HG03571 (cell line): ENCODE measurements at regions not wholly inside any gene's neighbourhood (a gene's known extent, or its start where the extent isn't known, plus 50 kb on each side); places are given as distances from the start of the nearest gene placed in this dataset.
"Not testable (repeated sequence)": the region's sequence is repeated elsewhere in the genome, so short reads cannot be mapped to it uniquely, and the experiment has no call there.

Experiments used
- ATAC-seq: cut with Tn5 transposase; IDR thresholded peaks from one replicate; pipeline ENCODE4 v1.9.1; 2021; ENCODE audit not compliant: unreplicated experiment

DNA sequence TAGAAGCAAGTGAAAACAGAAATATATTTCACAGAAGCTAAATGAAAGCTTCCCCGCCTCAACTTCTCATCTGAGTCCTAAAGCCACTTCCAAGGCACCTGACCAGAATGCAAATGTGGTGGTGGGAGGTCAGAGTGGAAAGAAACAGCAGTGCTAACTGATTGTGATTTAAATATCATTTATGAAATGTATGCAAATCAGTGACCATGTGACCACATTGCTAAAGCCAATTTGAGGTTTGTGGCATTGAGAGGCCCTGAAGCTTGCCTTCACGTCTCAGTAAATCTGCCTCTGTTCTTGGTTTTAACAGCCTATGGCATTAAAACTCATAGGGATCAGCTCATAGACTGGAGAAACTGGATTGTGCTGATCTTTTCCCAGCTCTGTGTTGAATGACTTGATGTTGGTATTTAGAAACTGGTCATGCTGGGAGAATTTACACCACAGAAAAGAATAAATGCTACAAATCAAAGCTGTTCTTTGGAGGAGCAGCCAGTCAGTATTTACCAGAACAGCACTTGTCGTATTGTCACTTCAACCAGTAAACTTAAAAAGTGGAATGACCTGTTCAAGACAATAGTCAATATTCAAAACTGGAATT, 481.4 kb upstream of the ALCAM start:
- ATAC-seq: no peak

DNA sequence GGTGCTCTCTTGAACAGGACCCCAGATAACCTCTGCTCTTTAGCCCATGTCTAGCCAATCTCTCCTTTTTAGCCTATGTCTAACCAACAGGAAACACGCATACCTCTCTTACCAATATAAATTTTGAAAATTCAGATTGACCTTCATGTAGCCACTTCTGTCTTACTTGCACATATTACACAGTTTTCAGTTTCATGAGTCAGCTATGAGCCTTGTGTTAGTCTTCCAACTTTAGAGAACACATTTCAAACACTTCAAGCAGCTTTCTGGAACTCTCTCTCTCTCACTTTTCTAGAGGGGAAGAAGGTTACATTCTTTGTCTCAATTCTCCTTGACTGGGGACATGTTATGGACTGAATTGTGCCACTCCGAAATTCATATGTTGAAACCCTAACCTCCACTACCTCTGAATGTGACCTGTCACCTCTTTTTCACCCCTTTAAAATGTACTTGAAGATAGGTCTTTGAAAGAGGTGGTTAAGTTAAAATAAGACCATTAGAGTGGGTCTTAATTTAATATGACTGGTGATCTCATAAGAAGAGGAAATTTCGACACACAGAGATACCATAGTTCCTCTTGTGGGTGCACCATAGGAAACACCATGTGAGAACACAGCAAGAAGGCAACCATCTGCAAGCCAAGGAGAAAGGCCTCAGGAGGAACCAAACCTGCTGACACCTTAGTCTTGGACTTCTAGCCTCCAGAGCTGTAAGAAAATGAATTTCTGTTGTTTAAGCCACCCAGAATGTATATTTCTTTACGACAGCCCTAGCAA, 480.3 kb upstream of the ALCAM start:
- ATAC-seq: no peak

DNA sequence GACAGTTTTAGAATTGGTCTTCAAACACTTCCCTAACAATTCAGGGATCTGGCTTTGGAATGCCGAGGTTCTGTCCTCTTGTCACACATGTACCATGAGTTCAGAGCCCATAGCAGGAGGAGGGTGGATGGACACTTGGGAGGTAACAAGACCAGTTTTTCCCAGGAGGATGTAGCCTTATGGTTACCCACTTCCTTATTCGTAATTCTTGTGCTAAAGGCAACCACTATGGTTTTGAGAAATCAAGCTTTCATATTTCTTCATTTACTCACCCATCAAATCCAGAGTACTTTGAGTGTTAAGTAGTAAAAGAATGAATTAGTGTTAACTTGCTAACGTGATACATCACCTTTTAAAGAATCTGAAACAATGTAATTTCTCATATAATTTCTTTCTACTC, 479.6 kb upstream of the ALCAM start:
- no peak for ATAC-seq

DNA sequence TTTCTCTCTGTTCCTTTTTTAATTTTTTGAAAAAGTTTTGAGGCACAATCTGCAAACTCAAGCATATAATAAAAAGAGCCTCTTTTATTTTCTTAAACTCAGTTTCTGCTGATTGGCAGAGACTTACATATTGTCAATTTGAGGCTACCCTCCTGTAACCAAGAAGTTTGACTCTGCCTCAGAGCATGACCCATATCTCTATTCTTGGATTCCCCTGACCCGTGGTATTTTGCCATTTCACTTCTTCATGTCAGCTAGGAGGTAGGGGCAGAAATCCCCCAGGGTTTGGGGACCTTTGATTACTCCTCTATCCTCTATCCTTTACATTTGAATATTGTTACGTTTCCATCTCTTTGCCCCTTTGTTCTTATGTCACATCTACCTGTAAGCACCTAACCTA, 479.1 kb upstream of the ALCAM start:
- no peak for ATAC-seq

DNA sequence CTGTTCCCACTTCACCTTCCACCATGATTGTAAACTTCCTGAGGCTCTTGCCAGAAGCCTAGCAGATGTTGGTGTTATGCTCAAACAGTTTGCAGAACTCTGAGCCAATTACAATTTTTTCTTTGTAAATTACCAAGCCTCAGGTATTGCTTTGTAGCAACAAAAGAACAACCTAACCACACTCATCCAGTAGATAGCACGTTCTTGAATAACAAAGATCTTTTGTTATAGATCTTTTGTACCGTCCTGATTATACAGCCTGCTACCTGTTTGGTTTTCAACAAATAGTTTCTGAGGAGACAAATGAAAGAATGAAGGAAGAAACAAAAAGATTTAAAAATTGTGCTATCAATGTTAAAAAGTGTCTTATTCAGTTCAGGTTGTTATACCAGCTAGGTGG, 474.7 kb upstream of the ALCAM start:
- no peak for ATAC-seq

DNA sequence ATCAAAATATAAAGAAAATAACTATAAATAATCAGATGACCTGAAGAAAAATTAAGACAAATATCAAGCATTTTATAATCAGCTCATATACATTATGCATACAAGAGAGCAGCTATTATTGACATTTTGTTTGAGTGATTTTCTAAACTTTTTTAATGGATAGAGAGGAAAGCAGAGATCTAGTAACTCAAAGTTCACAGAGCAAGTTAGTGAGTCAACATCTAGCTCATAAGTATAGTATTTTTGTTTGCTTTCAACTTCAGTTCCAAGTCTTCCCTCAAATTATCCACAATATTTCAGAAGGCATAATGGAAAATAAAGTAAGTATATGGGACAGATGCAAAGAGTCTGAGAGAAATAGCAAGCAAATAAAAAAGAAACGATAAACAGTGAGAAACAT, 470.1 kb upstream of the ALCAM start:
- no peak for ATAC-seq

DNA sequence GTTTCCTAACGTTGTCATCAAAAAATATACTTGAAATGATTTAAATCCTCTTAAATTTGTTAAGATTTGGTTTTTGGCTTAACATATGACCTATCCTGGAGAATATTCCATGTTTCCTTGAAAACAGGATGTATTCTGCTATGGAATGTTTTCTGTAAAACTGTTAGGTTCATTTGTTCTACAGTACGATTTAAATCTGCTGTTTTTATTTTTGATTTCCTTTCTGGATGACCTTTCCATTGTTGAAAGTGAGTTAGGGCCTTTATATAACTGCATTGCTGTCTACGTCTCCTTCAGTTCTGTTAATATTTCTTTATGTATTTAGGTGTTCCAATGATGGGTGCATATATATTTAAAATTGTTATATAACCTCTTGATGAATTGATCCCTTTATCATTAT, 465.3 kb upstream of the ALCAM start:
- ATAC-seq: no peak

DNA sequence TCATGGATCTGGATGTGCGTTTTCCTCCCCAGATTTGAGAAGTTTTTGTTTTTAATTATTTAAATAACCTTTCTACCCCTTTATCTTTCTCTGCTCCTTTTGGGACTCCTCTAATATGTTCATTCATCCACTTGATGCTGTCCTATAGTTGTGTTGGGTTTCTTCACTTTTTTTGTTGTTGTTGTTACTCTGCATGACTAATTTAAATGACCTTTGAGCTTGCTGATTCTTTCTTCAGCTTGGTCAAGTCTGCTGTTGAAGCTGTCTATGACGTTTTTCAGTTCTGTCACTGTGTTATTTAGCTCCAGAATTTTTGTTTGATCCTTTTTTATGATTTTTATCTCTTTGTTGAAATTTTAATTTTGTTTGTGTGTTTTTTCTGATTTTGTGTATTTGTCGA, 463.6 kb upstream of the ALCAM start:
- no peak for ATAC-seq

DNA sequence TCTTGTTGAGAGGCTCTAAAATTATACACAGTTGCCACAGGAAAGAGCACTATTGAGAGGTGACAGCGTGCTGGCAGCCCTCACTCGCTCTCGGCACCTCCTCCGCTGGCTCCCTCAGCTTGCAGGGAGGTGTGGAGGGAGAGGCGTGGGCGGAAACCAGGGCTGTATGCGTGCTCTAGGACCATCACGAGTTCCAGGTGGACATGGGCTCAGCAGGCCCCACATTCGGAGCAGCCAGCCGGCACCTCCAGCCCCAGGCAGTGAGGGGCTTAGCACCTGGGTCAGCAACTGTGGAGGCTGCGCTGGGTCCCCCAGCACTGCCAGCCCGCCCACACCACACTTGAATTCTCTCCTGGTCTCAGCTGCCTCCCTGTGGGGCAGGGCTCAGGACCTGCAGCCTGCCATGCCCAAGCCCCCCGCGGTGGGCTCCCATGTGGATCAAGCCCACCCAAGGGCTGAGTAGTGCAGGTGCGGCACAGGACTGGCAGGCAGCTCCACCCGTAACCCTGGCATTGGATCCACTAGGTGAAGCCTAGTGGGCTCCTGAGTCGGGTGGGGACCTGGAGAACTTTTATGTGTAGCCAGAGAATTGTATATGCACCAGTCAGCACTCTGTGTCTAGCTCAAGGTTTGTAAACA, 460.6 kb upstream of the ALCAM start:
- no peak for ATAC-seq

DNA sequence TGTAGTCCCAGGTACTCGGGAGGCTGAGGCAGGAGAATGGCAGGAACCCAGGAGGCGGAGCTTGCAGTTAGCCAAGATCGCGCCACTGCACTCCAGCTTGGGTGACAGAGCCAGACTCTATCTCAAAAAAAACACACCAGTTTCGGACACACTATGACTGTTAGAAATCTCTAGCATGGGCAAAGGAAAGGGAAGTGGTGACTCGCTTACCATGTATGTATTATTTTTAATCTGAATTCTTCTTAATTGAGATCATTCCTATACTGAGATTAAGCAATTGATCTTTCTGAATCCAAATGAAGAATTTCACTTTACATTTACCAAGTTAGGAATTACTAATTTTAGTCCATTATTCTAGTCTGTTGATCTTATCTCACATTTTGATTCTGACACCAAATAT, 459.2 kb upstream of the ALCAM start:
- no peak for ATAC-seq

DNA sequence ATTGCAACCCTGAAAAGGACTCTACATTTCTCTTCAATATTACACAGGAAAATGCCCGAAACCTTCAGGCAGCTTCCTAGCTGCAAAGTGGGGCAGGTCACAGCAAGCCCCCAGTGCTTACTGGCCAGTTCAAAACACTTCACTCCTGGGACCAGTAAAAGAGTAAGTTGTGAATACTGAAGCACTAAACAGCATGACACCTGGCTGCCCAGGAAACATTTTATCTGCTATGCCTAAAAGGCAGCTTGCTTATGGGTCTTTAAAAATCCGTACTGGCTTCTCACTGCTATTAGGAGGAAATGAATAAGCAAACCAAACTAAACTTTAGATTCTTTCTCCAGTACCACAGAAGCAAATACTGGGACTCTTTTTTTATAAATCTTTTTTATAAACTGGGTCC, 457.9 kb upstream of the ALCAM start:
- ATAC-seq: no peak

DNA sequence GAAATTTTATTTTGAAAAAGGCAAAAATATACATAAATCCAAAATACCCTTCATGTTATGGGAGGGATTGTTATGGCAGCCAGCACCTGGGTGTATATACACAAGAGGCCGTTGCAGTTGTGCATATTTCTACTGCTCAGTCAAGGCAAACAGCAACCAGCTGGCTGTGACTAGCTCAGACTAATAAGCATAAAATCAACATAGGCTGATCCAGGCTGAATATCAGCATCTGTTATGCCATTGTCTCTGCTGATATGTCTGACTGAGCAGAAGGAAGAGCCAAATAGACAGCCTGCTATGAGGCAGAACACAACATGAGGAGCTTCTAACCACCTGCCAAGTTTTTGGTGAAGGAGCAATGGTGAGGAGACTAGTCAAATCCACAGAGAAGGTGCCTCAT, 457.5 kb upstream of the ALCAM start:
- no peak for ATAC-seq

DNA sequence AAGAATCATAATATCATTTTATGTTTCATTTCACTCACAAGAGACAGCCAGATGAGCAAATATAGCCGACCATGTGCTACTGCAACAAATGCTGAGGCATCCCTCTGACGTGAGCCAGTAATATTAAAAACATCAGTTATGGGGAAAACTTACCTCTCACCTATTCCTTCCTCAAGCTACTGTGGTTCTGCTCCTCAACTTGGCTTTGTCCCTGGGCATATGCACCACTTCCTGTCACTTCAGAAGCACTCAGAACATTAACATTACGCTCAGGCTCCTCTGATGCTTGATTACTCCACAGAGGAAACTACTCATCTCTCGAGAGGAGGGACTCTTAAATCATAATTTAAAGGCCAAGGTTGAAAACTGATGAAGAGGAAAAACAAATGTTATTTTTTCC, 457.0 kb upstream of the ALCAM start:
- no peak for ATAC-seq

DNA sequence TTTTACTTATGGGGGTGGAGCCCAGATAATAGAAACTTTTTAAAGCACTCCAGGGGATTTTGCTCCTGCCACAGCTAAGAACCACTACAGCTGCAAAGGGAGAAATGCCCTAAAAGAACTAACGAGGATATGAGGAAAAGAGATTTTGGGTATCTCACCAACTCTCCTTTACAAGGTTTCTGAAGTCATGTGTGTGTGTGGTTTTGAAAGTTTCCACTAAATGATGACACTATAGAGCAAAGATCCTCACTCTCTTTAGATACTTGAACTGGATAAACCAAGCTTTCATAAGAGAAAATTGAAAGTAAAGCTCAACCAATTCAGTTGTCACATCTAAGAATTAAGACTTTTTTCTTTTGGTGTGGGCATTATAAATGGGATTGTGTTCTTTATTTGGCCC, 455.3 kb upstream of the ALCAM start:
- no peak for ATAC-seq

DNA sequence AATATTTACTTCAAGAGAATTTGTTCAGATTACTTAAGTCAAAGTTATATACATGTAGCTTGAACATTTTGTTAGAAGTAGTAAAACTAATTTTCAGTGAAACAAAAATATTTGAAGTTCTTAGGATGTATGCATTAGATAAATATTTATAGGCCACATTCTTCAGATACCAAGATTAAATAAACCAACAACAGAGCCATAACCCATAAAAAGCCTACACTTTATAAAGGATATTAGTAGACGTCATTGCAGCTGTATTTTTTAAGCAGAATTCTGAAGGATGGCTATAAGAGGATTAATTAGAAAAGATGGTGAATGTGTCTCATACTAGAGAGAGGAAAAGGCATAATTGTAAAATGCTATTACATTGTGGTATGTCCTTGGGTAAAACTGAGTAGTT, 449.7 kb upstream of the ALCAM start:
- no peak for ATAC-seq

DNA sequence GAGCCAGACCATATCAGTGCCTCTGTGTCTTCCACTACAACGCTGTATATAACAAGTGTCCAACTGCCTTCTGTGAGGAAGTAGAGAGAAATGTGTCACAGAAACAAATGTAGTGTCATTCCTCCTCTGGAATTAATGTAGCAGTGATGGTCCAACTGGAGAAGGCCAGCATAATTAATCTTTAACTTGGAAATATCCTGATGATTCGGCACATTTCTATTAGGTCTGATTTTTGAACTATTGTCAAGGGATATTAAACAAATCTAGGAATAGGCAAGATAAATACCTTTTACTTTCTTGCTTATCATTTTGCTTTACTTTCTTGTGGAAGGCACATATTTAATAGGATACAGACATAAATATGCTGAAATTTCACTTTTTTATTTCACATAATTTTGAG, 446.2 kb upstream of the ALCAM start:
- no peak for ATAC-seq

DNA sequence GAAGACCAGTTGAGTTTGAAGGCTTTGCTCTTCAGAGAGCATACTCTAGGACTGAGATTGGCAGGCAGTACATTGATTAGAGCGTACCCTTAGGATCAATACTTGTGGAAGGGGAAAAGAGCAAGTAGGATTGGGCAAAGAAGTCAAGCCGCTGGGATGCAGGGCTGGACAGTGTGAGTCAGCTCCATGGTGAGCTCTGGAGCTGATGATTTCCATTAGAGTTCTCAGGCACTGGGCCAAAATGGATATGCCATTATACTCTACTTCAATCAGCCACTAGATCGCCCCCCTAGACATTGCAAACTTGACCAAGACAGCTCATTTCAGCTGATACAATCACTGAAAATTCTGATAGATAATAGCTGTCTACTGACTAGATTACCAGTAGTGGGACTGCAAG, 432.7 kb upstream of the ALCAM start:
- ATAC-seq: no peak

DNA sequence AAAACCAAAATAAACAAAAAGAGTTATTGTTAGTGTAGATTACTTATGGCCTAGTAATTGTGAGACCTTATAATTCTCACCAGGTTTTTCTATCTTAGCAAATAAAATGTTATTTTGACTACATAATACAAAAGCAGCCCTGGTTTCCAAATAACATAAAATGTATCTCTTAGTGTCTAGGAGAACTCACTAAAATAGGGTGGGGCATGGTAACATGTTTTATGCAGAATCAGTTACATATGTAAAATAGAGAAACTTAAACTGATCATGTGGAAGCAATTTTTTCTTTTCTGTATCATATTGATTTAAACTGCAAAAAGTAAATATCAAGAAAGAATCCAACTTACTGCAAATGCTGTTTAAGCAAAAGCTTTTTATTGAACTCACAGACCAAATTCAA, 431.1 kb upstream of the ALCAM start:
- ATAC-seq: no peak

DNA sequence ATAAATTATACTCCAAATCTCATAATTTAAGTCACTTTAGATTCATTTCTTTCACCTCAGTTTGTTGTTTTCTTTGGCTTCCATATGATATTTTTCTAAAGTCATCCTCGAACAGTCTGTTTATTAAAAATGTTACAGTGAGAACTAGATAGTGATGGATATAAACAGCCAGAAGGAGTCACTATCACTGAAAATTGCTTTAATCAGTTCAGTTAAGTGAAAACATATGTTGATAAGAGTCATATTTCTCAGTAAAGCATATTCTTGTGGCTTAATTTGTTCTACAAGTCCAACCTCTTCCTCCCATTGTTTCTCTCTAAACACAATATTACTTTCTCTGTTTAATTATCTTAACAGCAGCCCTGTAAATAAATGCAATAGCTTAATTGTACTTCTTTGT, 427.5 kb upstream of the ALCAM start:
- no peak for ATAC-seq

DNA sequence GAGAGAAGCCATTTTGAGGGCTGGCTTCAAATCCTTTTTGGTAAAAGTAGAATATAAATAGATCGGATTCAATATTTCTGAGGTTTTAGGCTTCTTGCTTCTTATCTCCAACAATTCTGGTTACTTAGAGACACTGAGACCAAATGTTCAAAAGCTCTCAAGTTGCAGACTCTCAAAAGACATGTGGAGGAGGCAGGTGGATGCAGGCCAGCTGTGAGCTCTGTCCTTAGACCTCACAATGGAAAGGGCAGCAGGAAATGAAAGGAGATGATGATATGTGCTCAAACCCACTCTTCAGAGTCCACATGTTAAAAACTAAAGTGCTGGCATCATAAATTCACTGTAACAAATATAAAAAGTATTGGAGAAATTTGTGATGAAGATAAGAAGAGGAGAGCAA, 424.9 kb upstream of the ALCAM start:
- no peak for ATAC-seq

DNA sequence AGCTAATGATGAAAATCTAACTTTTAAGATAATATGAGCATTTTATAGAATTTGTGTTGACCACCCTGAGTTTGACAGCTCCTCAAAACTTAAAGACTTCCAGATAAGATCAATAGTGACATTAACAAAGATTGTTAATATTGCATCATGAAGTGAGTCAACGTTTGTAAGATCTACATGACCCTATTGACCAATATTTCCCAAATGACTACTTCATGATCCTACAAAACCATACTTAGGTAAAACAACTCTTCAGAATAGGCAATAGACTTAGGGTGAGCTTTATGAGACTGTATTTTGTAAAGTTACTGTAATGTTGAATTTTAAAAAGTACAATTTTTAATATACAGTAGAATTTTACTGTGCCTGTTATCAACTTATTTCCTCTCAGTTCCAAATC, 422.7 kb upstream of the ALCAM start:
- no peak for ATAC-seq

DNA sequence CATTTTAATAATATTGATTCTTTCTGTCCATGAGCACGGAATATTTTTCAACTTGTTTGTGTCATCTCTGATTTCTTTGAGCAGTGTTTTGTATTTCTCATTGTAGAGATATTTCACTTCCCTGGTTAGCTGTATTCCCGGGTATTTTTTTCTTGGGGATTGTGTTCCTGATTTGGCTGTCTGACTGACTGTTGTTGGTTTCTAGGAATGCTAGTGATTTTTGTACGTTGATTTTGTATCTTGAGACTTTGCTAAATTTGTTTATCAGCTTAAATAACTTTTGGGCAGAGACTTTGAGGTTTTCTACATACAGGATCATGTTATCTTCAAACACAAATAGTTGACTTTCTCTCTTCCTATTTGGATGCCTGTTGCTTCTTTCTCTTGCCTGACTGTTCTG, 418.8 kb upstream of the ALCAM start:
- ATAC-seq: no peak

DNA sequence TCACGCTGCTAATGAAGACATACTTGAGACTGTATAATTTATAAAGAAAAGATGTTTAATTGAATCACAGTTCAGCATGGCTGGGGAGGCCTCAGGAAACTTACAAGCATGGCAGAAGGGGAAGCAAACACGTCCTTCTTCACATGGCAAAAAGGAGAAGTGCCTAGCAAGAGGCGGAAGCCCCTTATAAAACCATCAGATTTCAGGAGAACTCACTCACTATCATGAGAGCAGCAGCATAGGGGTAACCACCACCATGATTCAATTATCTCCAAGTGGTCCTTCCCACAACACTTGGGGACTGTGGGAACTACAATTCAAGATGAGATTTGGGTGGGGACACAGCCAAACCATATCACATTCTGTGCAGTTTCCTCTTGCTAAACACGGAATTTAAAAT, 416.9 kb upstream of the ALCAM start:
- not testable (repeated sequence) for ATAC-seq
